ENCODE measurements at regions not wholly inside any gene's neighbourhood (a gene's known extent, or its start where the extent isn't known, plus 50 kb on each side); places are given as distances from the start of the nearest gene placed in this dataset.

DNA sequence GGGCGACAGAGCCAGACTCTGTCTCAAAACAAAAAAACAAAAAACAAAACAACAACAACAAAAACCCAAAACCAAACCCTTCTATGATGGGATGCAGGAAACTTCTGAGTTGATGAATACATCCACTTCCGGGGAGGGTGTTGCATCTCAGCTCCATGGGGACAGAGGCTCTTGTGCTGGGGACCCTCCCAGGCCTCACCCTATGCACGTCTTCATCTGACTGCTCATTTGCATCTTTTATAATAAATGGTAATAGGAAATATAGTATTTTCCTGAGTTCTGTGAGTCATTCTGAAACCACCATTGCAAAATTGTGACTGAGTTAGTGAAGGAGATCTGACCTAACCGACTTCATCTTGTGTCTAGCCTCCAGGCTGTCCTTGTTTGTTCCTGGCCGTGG, 109.5 kb upstream of the SLC28A3 start:
- no peak for DNase-seq (ENCODE audit: extremely low read depth, insufficient read length)
- Histone ChIP-seq H3K27me3 (replicated peaks; ENCODE audit: control insufficient read depth, insufficient read depth, low read length) (no peaks in the 10 kb centered on the region), H3K4me3 (replicated peaks; ENCODE audit: low read depth, low read length) (no peak overlapping the region), H3K36me3 (ENCODE audit: control insufficient read depth, insufficient read depth, low read length) (no peaks in the 10 kb centered on the region)
- TF ChIP-seq, protein P1, sequence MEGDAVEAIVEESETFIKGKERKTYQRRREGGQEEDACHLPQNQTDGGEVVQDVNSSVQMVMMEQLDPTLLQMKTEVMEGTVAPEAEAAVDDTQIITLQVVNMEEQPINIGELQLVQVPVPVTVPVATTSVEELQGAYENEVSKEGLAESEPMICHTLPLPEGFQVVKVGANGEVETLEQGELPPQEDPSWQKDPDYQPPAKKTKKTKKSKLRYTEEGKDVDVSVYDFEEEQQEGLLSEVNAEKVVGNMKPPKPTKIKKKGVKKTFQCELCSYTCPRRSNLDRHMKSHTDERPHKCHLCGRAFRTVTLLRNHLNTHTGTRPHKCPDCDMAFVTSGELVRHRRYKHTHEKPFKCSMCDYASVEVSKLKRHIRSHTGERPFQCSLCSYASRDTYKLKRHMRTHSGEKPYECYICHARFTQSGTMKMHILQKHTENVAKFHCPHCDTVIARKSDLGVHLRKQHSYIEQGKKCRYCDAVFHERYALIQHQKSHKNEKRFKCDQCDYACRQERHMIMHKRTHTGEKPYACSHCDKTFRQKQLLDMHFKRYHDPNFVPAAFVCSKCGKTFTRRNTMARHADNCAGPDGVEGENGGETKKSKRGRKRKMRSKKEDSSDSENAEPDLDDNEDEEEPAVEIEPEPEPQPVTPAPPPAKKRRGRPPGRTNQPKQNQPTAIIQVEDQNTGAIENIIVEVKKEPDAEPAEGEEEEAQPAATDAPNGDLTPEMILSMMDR (IDR thresholded peaks at IDR 0.05; ENCODE audit: insufficient read depth, low read length, poor library complexity, severe bottlenecking) = no peak

DNA sequence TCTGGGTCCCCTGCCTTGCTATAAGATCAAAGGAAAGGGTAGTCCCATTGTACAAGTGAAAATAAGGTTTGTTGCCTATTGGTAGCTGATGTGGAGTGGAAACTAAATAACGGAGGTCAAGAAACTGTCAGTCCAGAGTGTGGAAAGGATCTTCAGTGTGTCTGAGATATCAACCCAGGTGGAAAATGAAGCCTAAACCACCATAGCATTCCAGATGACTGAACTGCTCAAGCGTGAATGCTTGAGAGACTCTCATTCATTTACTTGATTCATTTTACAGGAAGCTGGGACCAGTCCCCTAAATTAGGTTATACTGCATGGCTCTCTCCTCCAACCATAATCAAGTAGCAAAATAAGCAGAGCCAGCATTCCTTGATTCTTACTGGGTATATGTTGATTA, 116.0 kb upstream of the SLC28A3 start:
- no peak overlapping the region for H3K4me3 ChIP-seq (replicated peaks; ENCODE audit: low read depth, low read length)
- no peaks in the 10 kb centered on the region for H3K36me3 ChIP-seq (ENCODE audit: control insufficient read depth, insufficient read depth, low read length)
- no peak for DNase-seq (ENCODE audit: extremely low read depth, insufficient read length)
- H3K27me3 ChIP-seq (replicated peaks; ENCODE audit: control insufficient read depth, insufficient read depth, low read length) = no peaks in the 10 kb centered on the region
- TF ChIP-seq, protein P1 (IDR thresholded peaks at IDR 0.05; ENCODE audit: insufficient read depth, low read length, poor library complexity, severe bottlenecking) = no peak

DNA sequence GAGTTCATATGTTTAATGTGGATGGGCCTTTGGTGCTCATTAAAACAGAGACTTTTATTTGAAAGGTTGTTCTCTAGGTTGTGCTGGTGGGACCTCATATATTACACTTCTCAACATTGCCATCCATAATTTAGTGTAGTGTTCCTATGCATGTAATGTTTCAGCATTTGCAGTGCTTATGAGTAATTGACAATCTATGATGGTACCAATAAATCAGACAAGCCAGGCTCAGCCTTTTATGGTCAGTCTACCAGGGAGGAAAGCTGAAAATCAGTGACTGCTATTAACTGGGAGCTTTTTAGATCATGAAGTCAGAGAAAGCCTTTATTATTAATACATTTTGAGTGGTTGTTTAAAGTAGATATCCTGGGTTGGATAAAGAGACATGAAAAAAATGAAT, 120.1 kb upstream of the SLC28A3 start:
- no peaks in the 10 kb centered on the region for H3K36me3 ChIP-seq (ENCODE audit: control insufficient read depth, insufficient read depth, low read length)
- H3K27me3 ChIP-seq (replicated peaks; ENCODE audit: control insufficient read depth, insufficient read depth, low read length) = no peaks in the 10 kb centered on the region
- no peak for DNase-seq (ENCODE audit: extremely low read depth, insufficient read length)
- H3K4me3 ChIP-seq (replicated peaks; ENCODE audit: low read depth, low read length) = no peak overlapping the region
- TF ChIP-seq, protein P1 (IDR thresholded peaks at IDR 0.05; ENCODE audit: insufficient read depth, low read length, poor library complexity, severe bottlenecking) = no peak

- H3K36me3 ChIP-seq (ENCODE audit: control insufficient read depth, insufficient read depth, low read length) = no peaks in the 10 kb centered on the region
- H3K27me3 ChIP-seq (replicated peaks; ENCODE audit: control insufficient read depth, insufficient read depth, low read length) = no peaks in the 10 kb centered on the region
- DNase-seq (ENCODE audit: extremely low read depth, insufficient read length) = no peak
- no peak overlapping the region for H3K4me3 ChIP-seq (replicated peaks; ENCODE audit: low read depth, low read length)
- TF ChIP-seq, protein P1 (IDR thresholded peaks at IDR 0.05; ENCODE audit: insufficient read depth, low read length, poor library complexity, severe bottlenecking) = no peak
These were observed 122.7 kb upstream of the SLC28A3 start for GRCh38 chr9:84463272-84463671.

DNA sequence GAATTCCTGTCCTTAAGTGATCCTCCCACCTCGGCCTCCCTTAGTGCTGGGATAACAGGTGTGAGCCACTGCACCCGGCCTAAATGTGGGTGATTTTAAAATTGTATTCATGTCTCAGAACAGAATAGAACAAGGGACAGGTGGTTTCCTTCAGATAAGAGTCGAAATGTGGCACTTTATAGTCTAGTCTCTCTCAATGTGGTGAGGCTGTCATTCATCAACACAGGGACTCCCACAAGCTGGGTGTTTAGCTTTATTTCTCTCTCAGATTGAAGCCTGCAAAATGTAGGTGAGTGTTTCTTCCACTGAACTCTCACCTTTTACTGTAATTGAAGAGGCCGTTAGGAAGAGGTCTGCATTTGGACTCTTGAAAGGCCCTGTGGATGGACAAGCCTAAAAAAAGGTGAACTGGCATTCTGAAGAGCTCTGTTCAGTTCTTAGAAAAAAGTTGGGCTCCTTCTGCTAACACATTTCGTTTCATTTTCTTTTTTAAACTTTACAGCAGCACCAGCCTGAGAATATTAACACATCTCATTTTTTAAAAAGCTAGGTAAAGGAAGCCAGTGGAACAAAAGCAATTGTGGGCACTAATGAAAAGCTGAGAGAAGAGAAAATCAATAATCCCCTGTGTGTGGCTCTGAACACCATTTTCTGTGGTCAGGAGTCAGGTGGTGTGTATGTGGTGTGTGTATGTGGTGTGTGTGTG, 126.2 kb upstream of the SLC28A3 start:
- Histone ChIP-seq H3K4me3 (replicated peaks; ENCODE audit: low read depth, low read length) (no peak overlapping the region), H3K36me3 (ENCODE audit: control insufficient read depth, insufficient read depth, low read length) (no peaks in the 10 kb centered on the region), H3K27me3 (replicated peaks; ENCODE audit: control insufficient read depth, insufficient read depth, low read length) (no peaks in the 10 kb centered on the region)
- no peak for DNase-seq (ENCODE audit: extremely low read depth, insufficient read length)
- TF ChIP-seq, protein P1 (IDR thresholded peaks at IDR 0.05; ENCODE audit: insufficient read depth, low read length, poor library complexity, severe bottlenecking) = no peak

DNA sequence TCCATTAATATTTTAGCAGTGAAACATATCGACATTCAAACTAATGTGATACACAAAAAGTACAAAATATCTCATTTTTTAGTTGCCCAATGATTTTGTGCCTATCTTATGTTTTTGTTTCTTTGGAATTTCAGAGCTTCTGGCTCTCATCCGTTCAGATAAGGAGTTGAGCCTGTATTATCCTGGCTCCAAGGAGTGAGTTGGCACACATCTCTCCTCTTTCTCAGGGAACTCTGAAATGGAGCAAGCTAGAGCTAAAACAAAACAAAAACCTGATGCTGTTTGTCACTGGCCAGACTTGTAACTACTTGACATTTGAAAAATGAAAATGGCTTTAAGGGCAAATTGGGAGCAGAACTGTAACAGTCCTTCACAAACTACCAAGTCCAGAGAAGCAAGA, 131.3 kb upstream of the SLC28A3 start:
- Histone ChIP-seq H3K27me3 (replicated peaks; ENCODE audit: control insufficient read depth, insufficient read depth, low read length) (no peaks in the 10 kb centered on the region), H3K4me3 (replicated peaks; ENCODE audit: low read depth, low read length) (no peak overlapping the region), H3K36me3 (ENCODE audit: control insufficient read depth, insufficient read depth, low read length) (no peaks in the 10 kb centered on the region)
- DNase-seq (ENCODE audit: extremely low read depth, insufficient read length) = no peak
- TF ChIP-seq, protein P1 (IDR thresholded peaks at IDR 0.05; ENCODE audit: insufficient read depth, low read length, poor library complexity, severe bottlenecking) = no peak

Measured in GM06990 (cell line).